Stomach smooth muscle (tissue), 2 donors: ENCODE measurements at regions not wholly inside any gene's neighbourhood (a gene's known extent, or its start where the extent isn't known, plus 50 kb on each side); places are given as distances from the start of the nearest gene placed in this dataset.

Experiments used
- H3K27ac ChIP-seq: one replicate; pipeline ENCODE4 v1.7.0; 2013; ENCODE audit warnings: mild to moderate bottlenecking, low read length, inconsistent platforms
- H3K27me3 ChIP-seq, 2 donors: one replicate each; pipeline ENCODE4 v1.7.0; 2013; ENCODE audit warnings: low read length in 2 of 2; ENCODE audit not compliant: insufficient read depth in 2 of 2, control insufficient read depth in 1 of 2
- H3K36me3 ChIP-seq, 2 donors: one replicate each; pipeline ENCODE4 v1.7.0; 2013; ENCODE audit warnings: low read length in 2 of 2; ENCODE audit not compliant: control insufficient read depth in 2 of 2, insufficient read depth in 2 of 2
- H3K4me1 ChIP-seq: one replicate; pipeline ENCODE4 v1.7.0; 2013; ENCODE audit warnings: low read length; ENCODE audit not compliant: control insufficient read depth, insufficient read depth
- H3K4me3 ChIP-seq, 2 donors: one replicate each; pipeline ENCODE4 v1.7.0; 2013; ENCODE audit warnings: low read length in 2 of 2
- H3K9ac ChIP-seq, 2 donors: one replicate each; pipeline ENCODE4 v1.7.0; 2013; ENCODE audit warnings: low read length in 2 of 2, mild to moderate bottlenecking in 1 of 2
- H3K9me3 ChIP-seq, 2 donors: one replicate each; pipeline ENCODE4 v1.7.0; 2013; ENCODE audit warnings: low read length in 2 of 2; ENCODE audit not compliant: control insufficient read depth in 2 of 2
- donor health status: healthy.
- donor health status: Pancreatic carcinoma.

- no peaks in the 10 kb centered on the region for H3K9me3 ChIP-seq
- peaks cover 0 to 9% of the 10 kb centered on the region in 2 donors for H3K27me3 ChIP-seq
- H3K36me3 ChIP-seq, result no peaks in the 10 kb centered on the region
- H3K27ac ChIP-seq, result no peak overlapping the region
- no peak overlapping the region for H3K4me3 ChIP-seq
- no peaks in the 10 kb centered on the region for H3K4me1 ChIP-seq
- H3K9ac ChIP-seq, result no peak overlapping the region
These were observed 127.5 kb downstream of the PJA1 start for GRCh38 chrX:69037786-69038185.

DNA sequence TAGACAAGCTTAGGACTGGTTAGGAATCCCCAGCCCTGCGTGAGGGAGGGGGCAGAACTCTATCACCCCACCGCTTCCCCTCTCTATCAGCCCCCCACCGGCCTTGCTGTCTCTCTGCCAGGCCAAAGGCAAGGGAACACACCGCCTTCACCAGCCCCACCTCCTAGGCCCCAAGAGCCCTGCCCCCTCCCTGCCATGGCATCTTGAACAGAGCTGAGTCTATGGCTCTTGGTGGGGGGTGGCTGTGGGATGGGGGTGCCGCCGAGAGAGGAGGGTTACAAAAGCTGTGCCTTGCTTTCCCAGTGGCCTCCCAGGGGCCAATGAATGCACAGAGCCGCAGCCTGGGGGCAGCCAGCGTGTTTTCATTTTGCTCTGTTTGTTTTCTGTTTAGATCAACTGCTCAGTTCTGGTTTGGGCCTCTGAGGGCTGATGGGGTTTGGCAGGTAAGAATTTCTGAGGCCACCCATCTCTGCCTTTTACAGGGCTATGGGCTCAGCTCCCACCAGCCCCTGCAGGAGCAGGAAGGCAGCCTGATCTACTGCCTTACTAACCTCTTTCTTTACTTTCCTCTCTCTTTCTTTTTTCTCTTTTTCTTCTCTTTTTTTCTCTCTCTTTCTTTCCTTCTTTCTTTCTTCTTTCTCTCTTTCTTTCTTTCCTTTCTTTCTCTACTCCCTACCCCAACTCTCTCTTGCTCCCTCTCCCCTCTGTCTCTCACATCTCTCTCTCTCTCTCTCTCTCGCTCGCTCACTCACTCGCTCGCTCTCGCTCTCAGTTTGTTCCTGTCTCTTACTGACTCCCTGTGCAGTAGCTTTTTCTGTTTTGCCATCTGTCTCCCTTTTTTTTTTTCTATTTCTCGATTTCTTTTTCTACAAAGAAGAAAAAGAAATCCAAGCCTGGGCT lies 128.3 kb downstream of the PJA1 start:
- H3K9ac ChIP-seq, result no peak overlapping the region
- H3K4me1 ChIP-seq, result no peaks in the 10 kb centered on the region
- peaks cover 0 to 9% of the 10 kb centered on the region in 2 donors for H3K27me3 ChIP-seq
- no peaks in the 10 kb centered on the region for H3K9me3 ChIP-seq
- H3K27ac ChIP-seq, result no peak overlapping the region
- no peaks in the 10 kb centered on the region for H3K36me3 ChIP-seq
- H3K4me3 ChIP-seq, result no peak overlapping the region

DNA sequence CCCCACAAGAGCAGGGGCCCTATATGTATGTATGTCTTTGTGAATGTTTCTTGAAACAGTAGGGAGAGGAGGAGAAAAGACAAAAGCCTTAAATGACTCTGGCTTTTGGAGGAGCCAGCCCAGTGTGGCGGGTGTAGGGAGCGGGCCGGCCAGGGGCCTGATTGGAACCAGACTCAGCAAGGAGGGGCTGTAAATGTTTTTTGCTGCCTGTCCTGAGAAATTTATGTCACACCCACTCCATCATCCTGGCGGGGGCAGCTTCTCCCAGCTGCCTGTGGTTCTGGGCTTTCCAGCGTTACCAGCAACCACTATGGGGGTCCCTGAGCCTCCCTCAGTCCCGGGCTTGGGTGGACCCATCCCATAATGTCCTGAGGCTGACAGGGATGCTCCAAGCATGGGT lies 130.8 kb downstream of the PJA1 start:
- H3K4me3 ChIP-seq, result no peak overlapping the region
- H3K27ac ChIP-seq, result no peak overlapping the region
- H3K9me3 ChIP-seq, result no peaks in the 10 kb centered on the region
- H3K4me1 ChIP-seq, result no peaks in the 10 kb centered on the region
- peaks cover 0 to 14% of the 10 kb centered on the region in 2 donors for H3K27me3 ChIP-seq
- no peaks in the 10 kb centered on the region for H3K36me3 ChIP-seq
- no peak overlapping the region for H3K9ac ChIP-seq

- H3K36me3 ChIP-seq, result no peaks in the 10 kb centered on the region
- H3K9ac ChIP-seq, result no peak overlapping the region
- H3K27me3 ChIP-seq, result peaks cover 0 to 14% of the 10 kb centered on the region in 2 donors
These were observed 131.3 kb downstream of the PJA1 start for GRCh38 chrX:69033936-69034335.

GRCh38 chrX:69032601-69033000 lies 132.7 kb downstream of the PJA1 start:
- no peak overlapping the region for H3K4me3 ChIP-seq
- peaks cover 0 to 11% of the 10 kb centered on the region in 2 donors for H3K27me3 ChIP-seq
- H3K27ac ChIP-seq, result no peak overlapping the region
- H3K36me3 ChIP-seq, result no peaks in the 10 kb centered on the region
- no peak overlapping the region for H3K9ac ChIP-seq
- H3K4me1 ChIP-seq, result peaks cover under 1% of the 10 kb centered on the region
- H3K9me3 ChIP-seq, result no peaks in the 10 kb centered on the region

More at GRCh38 chrX:69033936-69034335, 131.3 kb downstream of the PJA1 start:
- no peak overlapping the region for H3K27ac ChIP-seq
- no peak overlapping the region for H3K4me3 ChIP-seq
- no peaks in the 10 kb centered on the region for H3K9me3 ChIP-seq
- no peaks in the 10 kb centered on the region for H3K4me1 ChIP-seq

- no peak overlapping the region for H3K27ac ChIP-seq
- no peaks in the 10 kb centered on the region for H3K9me3 ChIP-seq
- no peak overlapping the region for H3K9ac ChIP-seq
- no peak overlapping the region for H3K4me3 ChIP-seq
- peaks cover 0 to 17% of the 10 kb centered on the region in 2 donors for H3K27me3 ChIP-seq
- no peaks in the 10 kb centered on the region for H3K36me3 ChIP-seq
- peaks cover 6% of the 10 kb centered on the region for H3K4me1 ChIP-seq
These were observed 133.3 kb downstream of the PJA1 start for GRCh38 chrX:69031971-69032391.

DNA sequence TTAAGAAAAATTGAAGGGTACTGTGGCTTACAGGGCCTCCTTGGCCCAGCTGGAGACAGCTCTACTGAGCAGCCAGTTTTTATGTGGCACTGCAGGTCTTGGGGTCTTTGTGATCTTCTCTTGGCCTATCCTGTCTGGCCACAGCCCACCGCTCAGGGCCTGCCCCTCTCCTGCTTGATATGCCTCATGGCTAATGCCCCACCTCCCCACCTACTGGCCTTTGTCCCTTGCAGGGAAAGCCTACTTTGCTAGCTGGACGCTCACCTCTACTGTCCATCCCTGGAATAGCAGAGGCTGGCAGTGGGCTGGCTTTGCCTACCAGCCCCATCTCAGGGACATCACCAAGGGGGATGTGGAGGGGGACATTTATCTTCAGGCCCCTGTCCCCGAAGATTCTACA lies 134.1 kb downstream of the PJA1 start:
- no peak overlapping the region for H3K9ac ChIP-seq
- peaks cover 6% of the 10 kb centered on the region for H3K4me1 ChIP-seq
- no peak overlapping the region for H3K4me3 ChIP-seq
- peaks cover 0 to 17% of the 10 kb centered on the region in 2 donors for H3K27me3 ChIP-seq
- no peaks in the 10 kb centered on the region for H3K9me3 ChIP-seq
- H3K27ac ChIP-seq, result no peak overlapping the region
- H3K36me3 ChIP-seq, result no peaks in the 10 kb centered on the region

DNA sequence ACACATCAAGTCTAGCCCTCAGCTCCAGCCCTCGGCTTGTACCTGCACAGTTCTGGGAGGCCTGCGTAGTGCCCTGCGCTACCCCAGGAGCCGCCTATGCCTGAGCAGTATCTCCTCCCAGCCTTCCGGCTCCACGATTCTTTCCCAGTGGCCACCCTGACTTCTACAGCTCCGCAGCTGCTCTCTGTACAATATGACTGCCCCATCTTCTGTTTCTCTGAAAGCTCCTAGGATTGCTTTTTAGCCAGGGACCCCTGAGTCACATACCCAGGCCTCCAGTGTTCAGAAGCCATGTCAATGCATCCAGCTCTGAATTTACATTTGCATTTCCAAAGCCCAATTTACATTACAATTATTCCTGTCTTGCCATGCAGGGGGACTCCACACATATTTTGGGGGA lies 135.5 kb downstream of the PJA1 start:
- no peak overlapping the region for H3K9ac ChIP-seq
- peaks cover 0 to 14% of the 10 kb centered on the region in 2 donors for H3K27me3 ChIP-seq
- H3K4me3 ChIP-seq, result no peak overlapping the region
- H3K36me3 ChIP-seq, result no peaks in the 10 kb centered on the region
- H3K9me3 ChIP-seq, result no peaks in the 10 kb centered on the region
- H3K4me1 ChIP-seq, result peaks cover 10% of the 10 kb centered on the region
- H3K27ac ChIP-seq, result no peak overlapping the region

- Histone ChIP-seq H3K27me3 (peaks cover 0 to 12% of the 10 kb centered on the region in 2 donors), H3K27ac (no peak overlapping the region)
These were observed 136.5 kb downstream of the PJA1 start for GRCh38 chrX:69028761-69029120.

GRCh38 chrX:69028006-69028760 lies 137.1 kb downstream of the PJA1 start:
- H3K9ac ChIP-seq, result no peak overlapping the region
- peaks cover 0 to 12% of the 10 kb centered on the region in 2 donors for H3K27me3 ChIP-seq
- H3K9me3 ChIP-seq, result no peaks in the 10 kb centered on the region
- peaks cover 10% of the 10 kb centered on the region for H3K4me1 ChIP-seq
- no peaks in the 10 kb centered on the region for H3K36me3 ChIP-seq
- H3K4me3 ChIP-seq, result no peak overlapping the region
- H3K27ac ChIP-seq, result no peak overlapping the region

More at GRCh38 chrX:69028761-69029120, 136.5 kb downstream of the PJA1 start:
- Histone ChIP-seq H3K4me1 (peaks cover 10% of the 10 kb centered on the region), H3K36me3 (no peaks in the 10 kb centered on the region), H3K9me3 (no peaks in the 10 kb centered on the region), H3K9ac (no peak overlapping the region), H3K4me3 (no peak overlapping the region)
